ENCODE measurements at regions not wholly inside any gene's neighbourhood (a gene's known extent, or its start where the extent isn't known, plus 50 kb on each side); places are given as distances from the start of the nearest gene placed in this dataset.
"Not testable (repeated sequence)": the region's sequence is repeated elsewhere in the genome, so short reads cannot be mapped to it uniquely, and the experiment has no call there.

DNA sequence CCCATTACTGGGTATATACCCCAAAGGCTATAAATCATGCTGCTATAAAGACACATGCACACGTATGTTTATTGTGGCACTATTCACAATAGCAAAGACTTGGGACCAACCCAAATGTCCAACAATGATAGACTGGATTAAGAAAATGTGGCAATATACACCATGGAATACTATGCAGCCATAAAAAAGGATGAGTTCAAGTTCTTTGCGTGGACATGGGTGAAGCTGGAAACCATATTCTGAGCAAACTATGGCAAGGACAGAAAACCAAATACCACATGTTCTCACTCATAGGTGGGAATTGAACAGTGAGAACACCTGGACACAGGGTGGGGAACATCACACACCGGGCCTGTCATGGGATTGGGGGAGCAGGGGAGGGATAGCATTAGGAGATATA, 54.4 kb upstream of the MUCL1 start:
- H3K9me3 Mint-ChIP-seq; H3K4me3 Mint-ChIP-seq; H3K4me1 Mint-ChIP-seq; ATAC-seq (replicated peaks); H3K36me3 Mint-ChIP-seq; DNase-seq; H3K27ac Mint-ChIP-seq: not testable (repeated sequence)
- H3K27me3 Mint-ChIP-seq: peaks cover 9 to 24% of the 10 kb centered on the region in 2 donors

DNA sequence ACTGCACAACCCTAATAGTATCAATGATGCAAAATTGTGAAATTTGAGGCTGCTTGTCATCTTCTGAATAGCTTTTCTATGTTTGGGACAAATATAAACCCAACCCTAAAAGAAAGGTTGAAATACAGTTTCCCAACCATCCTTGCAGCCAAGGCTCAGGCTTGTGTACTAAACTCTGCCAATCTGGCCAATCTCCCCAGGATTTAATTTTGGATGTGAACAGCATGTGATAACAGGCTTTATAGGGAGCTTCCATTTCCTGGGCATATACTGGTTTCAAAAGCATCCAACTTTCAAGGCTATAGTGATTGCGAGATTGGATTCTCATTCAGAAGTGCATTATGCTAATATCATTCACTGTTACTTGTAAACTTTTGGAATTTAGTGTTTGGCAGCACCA, 55.7 kb upstream of the MUCL1 start:
- no peaks in the 10 kb centered on the region for H3K4me1 Mint-ChIP-seq
- H3K27ac Mint-ChIP-seq: no peak overlapping the region
- no peak for DNase-seq
- ATAC-seq (replicated peaks): no peak
- no peaks in the 10 kb centered on the region for H3K9me3 Mint-ChIP-seq
- no peaks in the 10 kb centered on the region for H3K36me3 Mint-ChIP-seq
- H3K4me3 Mint-ChIP-seq: no peak overlapping the region
- peaks cover 9 to 24% of the 10 kb centered on the region in 2 donors for H3K27me3 Mint-ChIP-seq

DNA sequence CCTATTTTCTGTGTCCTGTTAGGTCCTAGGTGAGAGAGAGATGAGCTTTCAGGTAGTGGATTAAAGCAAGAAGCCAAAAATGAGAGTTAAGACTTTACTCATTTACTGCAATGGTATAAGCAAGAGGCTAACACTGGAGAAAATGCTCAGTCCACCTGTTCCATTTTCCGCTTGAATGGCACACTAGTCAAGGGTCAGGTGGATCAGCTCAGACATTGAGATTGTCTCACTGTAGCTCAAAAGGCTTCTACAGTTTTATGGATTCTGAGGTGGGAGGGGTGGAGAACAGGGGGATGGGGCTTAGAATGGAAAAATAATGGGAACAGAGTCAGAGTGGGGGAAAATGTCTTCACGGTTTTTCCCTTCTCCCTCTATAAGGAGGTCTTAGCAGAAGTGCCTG, 57.3 kb upstream of the MUCL1 start:
- Mint-ChIP-seq H3K4me3 (no peak overlapping the region), H3K36me3 (no peaks in the 10 kb centered on the region), H3K27me3 (peaks cover 9 to 24% of the 10 kb centered on the region in 2 donors), H3K4me1 (no peaks in the 10 kb centered on the region), H3K9me3 (no peaks in the 10 kb centered on the region), H3K27ac (no peak overlapping the region)
- ATAC-seq (replicated peaks) (no peak), DNase-seq (no peak)

DNA sequence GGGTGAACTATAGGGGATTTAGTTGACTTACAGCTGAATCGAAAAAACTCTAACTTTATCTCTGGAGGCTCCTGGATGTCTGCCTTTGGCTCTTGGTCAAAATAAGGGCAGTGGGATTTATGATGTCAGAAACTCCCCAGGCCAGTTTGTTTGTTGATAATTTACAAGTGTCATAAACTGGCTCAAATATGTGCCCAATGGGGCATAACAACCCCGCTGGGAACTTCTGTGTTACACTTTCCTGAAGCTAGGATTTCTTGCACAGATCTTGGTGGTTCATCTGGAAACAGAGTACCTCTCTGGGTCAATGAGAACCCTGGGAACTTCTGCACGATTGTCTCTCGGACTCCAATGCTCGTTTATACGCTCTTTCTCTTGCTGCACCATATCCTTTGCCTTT, 58.7 kb upstream of the MUCL1 start:
- peaks cover 3 to 17% of the 10 kb centered on the region in 2 donors for H3K27me3 Mint-ChIP-seq
- H3K27ac Mint-ChIP-seq: no peak overlapping the region
- H3K9me3 Mint-ChIP-seq: no peaks in the 10 kb centered on the region
- no peaks in the 10 kb centered on the region for H3K4me1 Mint-ChIP-seq
- H3K36me3 Mint-ChIP-seq: no peaks in the 10 kb centered on the region
- ATAC-seq (replicated peaks): no peak
- H3K4me3 Mint-ChIP-seq: no peak overlapping the region
- DNase-seq: no peak

DNA sequence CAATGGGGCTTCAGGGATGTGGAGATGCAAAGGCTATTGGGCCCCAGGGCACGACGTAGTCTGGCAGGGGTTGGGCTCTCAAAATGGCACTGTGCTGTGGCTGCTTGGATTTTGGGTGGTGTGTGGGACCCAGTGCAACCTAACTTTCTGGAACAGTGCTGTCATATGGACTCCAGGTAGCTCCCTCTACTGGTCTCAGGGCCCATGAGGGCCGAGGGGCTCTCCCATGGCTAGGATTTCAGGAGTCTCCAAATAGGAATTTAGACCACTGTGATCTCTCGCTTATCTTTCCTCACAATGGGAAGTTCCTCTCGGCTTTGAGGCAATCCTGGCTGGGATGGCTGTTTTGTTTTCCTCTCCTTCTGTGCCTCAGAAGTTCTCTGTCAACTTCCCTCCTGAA, 68.2 kb upstream of the MUCL1 start:
- DNase-seq (no peak), ATAC-seq (replicated peaks) (no peak)
- Mint-ChIP-seq H3K4me1 (no peaks in the 10 kb centered on the region), H3K4me3 (no peak overlapping the region), H3K27me3 (peaks cover 8 to 12% of the 10 kb centered on the region in 2 donors), H3K9me3 (peaks cover 23 to 28% of the 10 kb centered on the region in 2 donors), H3K27ac (no peak overlapping the region), H3K36me3 (peaks cover 0 to 4% of the 10 kb centered on the region in 2 donors)

DNA sequence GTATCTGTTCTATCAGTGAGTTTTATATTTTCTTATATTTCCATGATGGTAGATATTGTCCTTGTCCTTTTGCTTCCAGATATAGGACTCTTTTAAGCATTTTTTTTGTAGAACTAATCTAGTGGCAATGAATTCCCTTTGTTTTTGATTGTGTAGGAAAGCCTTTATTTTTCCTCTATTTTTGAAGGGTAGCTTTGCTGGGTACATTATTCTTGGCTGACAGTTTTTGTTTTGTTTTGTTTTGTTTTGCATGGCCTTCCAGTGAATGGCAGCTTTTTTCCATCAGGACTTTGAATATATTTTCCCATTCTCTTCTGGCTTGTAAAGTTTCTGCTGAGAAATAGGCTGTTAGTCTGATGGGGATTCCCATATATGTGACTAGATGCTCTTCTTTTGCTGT, 70.2 kb upstream of the MUCL1 start:
- no peak overlapping the region for H3K4me3 Mint-ChIP-seq
- ATAC-seq (replicated peaks) (no peak), DNase-seq (no peak)
- H3K4me1 Mint-ChIP-seq: no peaks in the 10 kb centered on the region
- no peak overlapping the region for H3K27ac Mint-ChIP-seq
- peaks cover 0 to 4% of the 10 kb centered on the region in 2 donors for H3K36me3 Mint-ChIP-seq
- H3K27me3 Mint-ChIP-seq: peaks cover 11 to 17% of the 10 kb centered on the region in 2 donors
- peaks cover 26 to 28% of the 10 kb centered on the region in 2 donors for H3K9me3 Mint-ChIP-seq

DNA sequence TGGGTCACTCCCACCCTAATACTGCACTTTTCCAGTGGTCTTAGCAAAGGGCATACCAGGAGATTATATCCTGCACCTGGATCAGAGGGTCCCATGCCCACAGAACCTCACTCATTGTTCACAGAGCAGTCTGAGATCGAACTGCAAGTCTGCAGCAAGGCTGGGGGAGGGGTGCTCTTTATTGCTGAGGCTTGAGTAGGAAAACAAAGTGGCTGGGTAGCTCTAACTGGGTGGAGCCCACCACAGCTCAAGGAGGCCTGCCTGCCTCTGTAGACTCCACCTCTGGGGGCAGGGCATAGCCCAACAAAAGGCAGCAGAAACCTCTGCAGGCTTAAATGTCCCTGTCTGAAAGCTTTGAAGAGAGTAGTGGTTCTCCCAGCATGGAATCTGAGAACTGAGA, 77.3 kb upstream of the MUCL1 start:
- not testable (repeated sequence) for DNase-seq; H3K36me3 Mint-ChIP-seq; H3K4me3 Mint-ChIP-seq; ATAC-seq (replicated peaks); H3K27ac Mint-ChIP-seq; H3K4me1 Mint-ChIP-seq; H3K9me3 Mint-ChIP-seq
- peaks cover 53 to 61% of the 10 kb centered on the region in 2 donors for H3K27me3 Mint-ChIP-seq

DNA sequence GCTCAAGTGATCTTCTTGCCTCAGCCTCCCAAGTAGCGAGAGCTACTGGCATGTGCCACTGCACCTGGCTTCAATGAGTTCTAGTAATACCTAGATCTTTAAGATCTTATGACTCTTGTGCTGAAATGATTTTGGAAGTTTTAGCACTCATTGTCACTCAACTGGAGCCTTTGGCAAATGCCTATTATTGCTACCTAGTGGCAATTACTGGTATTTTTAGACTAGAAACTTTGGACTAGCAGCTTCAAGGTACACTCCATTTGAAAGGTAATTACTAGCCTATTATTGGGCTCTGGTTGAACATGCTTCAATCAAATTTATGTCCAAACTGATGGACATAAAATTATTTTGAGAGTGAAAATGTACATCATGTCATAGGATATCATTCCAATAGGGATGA, 80.7 kb upstream of the MUCL1 start:
- H3K4me1 Mint-ChIP-seq: no peaks in the 10 kb centered on the region
- DNase-seq (no peak), ATAC-seq (replicated peaks) (no peak)
- no peak overlapping the region for H3K27ac Mint-ChIP-seq
- H3K4me3 Mint-ChIP-seq: no peak overlapping the region
- H3K36me3 Mint-ChIP-seq: no peaks in the 10 kb centered on the region
- peaks cover 59 to 77% of the 10 kb centered on the region in 2 donors for H3K27me3 Mint-ChIP-seq
- peaks cover 2 to 3% of the 10 kb centered on the region in 2 donors for H3K9me3 Mint-ChIP-seq

DNA sequence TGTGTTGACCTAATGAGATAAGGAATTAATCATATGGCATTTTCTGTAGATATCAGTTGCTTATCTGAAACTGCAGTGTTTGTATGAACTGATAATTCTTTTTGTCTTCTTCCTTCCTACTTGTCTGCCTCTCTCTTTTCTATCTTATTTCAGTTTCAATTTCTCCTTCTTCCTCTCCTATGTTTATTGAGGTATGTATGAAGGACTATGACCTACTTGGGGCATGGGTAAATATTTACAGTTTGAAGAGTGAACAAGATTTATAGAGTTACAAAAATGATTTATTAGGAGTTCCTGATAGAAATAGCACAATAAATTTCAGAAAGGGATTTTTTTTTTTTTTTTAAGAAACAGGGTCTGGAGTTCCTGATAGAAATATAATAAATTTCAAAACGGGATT, 88.7 kb upstream of the MUCL1 start:
- H3K4me1 Mint-ChIP-seq: no peaks in the 10 kb centered on the region
- DNase-seq (no peak), ATAC-seq (replicated peaks) (no peak)
- H3K27ac Mint-ChIP-seq: no peak overlapping the region
- H3K9me3 Mint-ChIP-seq: no peaks in the 10 kb centered on the region
- H3K27me3 Mint-ChIP-seq: peaks cover 3 to 10% of the 10 kb centered on the region in 2 donors
- H3K36me3 Mint-ChIP-seq: no peaks in the 10 kb centered on the region
- no peak overlapping the region for H3K4me3 Mint-ChIP-seq

DNA sequence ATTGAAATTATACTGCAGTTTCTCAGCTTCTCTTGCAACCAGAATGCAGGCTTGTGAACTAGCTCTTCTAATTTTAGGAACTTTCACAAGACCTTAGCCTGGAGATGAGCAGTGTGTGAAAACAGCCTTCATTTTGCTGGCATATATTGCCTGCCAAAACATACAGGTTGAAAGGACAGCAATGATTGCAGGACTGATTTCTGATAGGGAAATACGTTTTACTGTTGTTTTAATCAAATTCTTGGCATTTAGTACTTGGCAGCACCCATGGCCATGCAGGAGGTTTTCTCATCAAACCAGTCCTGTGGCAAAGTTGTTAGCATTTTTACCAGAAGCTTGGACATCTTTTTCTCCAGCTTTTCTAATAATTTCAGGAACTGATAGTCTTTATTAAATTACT, 91.9 kb upstream of the MUCL1 start:
- no peak for ATAC-seq (replicated peaks)
- Mint-ChIP-seq H3K36me3 (peaks cover 0 to 5% of the 10 kb centered on the region in 2 donors), H3K9me3 (peaks cover 8 to 11% of the 10 kb centered on the region in 2 donors), H3K4me1 (no peaks in the 10 kb centered on the region), H3K4me3 (no peak overlapping the region), H3K27ac (no peak overlapping the region), H3K27me3 (peaks cover 6 to 19% of the 10 kb centered on the region in 2 donors)
- DNase-seq: no peak

DNA sequence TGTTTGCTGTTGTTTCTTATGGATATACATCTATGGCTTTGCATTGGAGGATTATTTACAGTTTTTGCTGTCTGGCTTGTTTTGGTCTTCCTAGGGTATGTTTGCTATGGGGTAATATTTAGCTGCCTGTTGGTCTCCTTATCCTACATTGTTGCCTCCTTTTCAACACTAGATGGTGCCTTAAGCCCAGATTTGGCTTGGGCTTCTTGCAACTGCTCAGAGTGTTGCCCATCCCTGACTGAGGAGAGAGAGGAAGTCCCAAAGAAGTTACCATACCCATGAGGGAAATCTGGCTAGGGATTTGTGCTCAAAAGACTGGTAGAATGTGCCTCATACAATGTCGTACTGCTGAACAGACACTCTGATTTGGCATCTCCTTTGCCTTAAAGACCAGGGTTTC, 94.6 kb upstream of the MUCL1 start:
- H3K27me3 Mint-ChIP-seq: peaks cover 10 to 19% of the 10 kb centered on the region in 2 donors
- H3K4me3 Mint-ChIP-seq: no peak overlapping the region
- peaks cover 0 to 5% of the 10 kb centered on the region in 2 donors for H3K36me3 Mint-ChIP-seq
- no peak for DNase-seq
- no peak overlapping the region for H3K27ac Mint-ChIP-seq
- peaks cover 8 to 11% of the 10 kb centered on the region in 2 donors for H3K9me3 Mint-ChIP-seq
- H3K4me1 Mint-ChIP-seq: no peaks in the 10 kb centered on the region
- no peak for ATAC-seq (replicated peaks)

DNA sequence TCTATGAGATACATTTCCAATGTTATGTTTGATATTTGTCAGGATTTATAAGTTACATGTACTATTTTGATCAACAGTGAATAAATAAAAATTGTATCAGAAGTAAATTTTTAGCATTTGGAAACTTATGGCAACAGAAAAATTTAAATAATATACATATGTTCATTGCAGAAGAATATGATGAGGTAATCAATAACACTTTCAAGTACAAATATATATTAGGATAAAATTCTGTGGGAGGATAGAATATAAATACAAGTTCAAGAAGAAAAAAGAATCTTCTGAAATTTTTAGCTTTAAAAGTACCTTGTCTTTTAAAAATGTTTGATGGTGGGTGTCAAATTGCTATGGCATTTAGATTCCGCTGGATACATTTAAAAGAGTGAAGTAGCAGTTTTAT, 102.8 kb upstream of the MUCL1 start:
- Mint-ChIP-seq H3K4me3 (no peak overlapping the region), H3K4me1 (peaks cover 6 to 10% of the 10 kb centered on the region in 2 donors), H3K36me3 (no peaks in the 10 kb centered on the region)

DNA sequence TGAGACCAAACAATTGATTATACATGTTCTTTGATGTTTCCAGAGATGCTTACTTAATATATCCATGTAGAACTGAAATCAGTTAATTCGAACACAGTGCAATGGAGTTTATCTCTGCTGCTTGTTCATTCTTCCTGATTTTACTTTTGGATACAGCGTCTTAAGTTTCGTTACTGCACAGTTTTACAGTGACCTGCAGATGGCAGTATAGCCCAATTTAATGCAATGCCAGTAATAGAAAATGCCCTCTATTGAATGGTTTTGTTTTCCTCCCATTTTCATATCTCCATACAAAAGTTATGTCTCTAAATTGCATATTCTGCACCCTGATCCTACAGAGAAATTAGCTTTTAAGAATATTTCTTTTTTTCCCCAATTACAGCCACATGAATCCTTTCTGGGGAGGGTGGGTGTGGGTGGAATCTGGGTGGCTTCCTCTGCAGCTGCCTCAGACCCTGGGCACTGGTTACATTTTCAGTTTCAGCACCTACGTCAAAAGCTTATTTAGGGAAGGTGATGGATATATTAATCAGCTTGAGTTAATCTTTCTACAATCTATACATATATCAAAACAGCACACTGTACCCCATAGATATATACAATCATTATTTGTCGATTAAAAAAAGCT, 101.1 kb upstream of the DCD start:
- Mint-ChIP-seq H3K27me3 (peaks cover 13 to 15% of the 10 kb centered on the region in 2 donors), H3K36me3 (no peaks in the 10 kb centered on the region), H3K27ac (no peak overlapping the region), H3K9me3 (no peaks in the 10 kb centered on the region), H3K4me1 (peaks cover 4 to 10% of the 10 kb centered on the region in 2 donors), H3K4me3 (peak overlapping the region in 1 of 2 donors; percentile 25)
- DNase-seq (no peak), ATAC-seq (replicated peaks) (peak; percentile 75 to 76)

More for the DNA sequence above, 102.8 kb upstream of the MUCL1 start:
- no peak for DNase-seq
- Mint-ChIP-seq H3K27ac (no peak overlapping the region), H3K27me3 (peaks cover 0 to 15% of the 10 kb centered on the region in 2 donors), H3K9me3 (no peaks in the 10 kb centered on the region)
- no peak for ATAC-seq (replicated peaks)

DNA sequence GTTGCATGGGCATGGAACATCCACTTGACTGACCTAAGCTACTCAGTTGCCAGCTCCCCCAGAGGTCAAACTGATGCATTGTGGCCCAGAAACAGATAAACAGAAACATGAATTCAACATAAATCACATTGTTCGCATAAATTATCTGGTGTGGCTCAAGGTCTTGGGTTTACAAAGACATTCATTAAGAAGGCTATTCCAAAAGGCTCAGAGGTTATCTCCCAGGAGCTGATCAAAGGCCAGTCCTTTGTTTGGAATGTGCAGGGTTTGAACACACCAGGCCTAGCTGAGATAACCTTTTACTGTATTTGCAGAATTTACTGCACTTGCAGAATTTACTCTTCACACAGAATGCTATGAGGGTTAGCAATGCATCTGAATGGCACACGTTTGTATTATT, 96.4 kb upstream of the DCD start:
- H3K36me3 Mint-ChIP-seq: no peaks in the 10 kb centered on the region
- H3K9me3 Mint-ChIP-seq: no peaks in the 10 kb centered on the region
- ATAC-seq (replicated peaks): no peak
- no peak overlapping the region for H3K27ac Mint-ChIP-seq
- H3K4me3 Mint-ChIP-seq: no peak overlapping the region
- DNase-seq: no peak
- H3K4me1 Mint-ChIP-seq: no peaks in the 10 kb centered on the region
- H3K27me3 Mint-ChIP-seq: peaks cover 21 to 44% of the 10 kb centered on the region in 2 donors

DNA sequence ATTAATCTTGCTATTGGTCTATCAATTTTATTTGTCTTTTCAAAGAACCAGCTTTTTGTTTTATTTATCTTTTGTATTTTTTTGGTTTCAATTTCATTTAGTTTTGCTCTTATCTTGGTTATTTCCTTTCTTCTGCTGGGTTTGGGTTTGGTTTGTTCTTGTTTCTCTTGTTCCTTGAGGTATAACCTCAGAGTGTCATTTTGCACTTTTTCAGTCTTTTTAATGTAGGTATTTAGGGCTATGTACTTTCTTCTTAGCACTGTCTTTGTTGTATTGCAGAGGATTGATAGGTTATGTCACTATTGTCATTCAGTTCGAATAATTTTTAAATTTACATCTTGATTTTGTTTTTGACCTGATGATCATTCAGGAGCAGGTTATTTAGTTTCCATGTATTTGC, 92.7 kb upstream of the DCD start:
- peaks cover 9 to 43% of the 10 kb centered on the region in 2 donors for H3K27me3 Mint-ChIP-seq
- H3K9me3 Mint-ChIP-seq: no peaks in the 10 kb centered on the region
- H3K36me3 Mint-ChIP-seq: no peaks in the 10 kb centered on the region
- no peaks in the 10 kb centered on the region for H3K4me1 Mint-ChIP-seq
- H3K4me3 Mint-ChIP-seq: no peak overlapping the region
- ATAC-seq (replicated peaks) (no peak), DNase-seq (no peak)
- no peak overlapping the region for H3K27ac Mint-ChIP-seq

Data from stimulated activated naive B cell treated with anti-CD40 and anti-IgM and Interleukin-4, amounts not matched to agents 10 μg/mL and 1 μg/mL and 100 μg/mL, for 72 hours (primary cell).